Fibroblast of skin of back (primary cell): ENCODE measurements at regions not wholly inside any gene's neighbourhood (a gene's known extent, or its start where the extent isn't known, plus 50 kb on each side); places are given as distances from the start of the nearest gene placed in this dataset.
"Not testable (repeated sequence)": the region's sequence is repeated elsewhere in the genome, so short reads cannot be mapped to it uniquely, and the experiment has no call there.

Experiments
- DNase-seq: peaks from one replicate; pipeline ENCODE4 v3.0.0-alpha.2; 2013

DNA sequence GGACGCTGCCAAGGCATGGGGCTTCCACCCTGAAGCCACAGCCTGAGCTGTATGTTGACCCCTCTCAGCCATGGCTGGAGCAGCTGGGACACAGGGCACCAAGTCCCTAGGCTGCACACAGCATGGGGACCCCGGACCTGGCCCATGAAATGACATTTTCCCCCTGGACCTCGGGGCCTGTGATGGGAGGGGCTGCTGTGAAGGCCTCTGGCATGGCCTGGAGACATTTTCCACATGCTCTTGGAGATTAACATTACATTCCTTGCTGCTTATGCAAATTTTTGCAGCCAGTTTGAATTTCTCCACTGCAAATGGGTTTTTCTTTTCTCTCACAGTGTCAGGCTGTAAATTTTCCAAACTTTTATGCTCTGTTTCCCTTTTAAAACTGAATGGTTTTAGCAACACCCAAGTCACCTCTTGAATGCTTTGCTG lies 463.6 kb downstream of the ZWINT start:
- no peak for DNase-seq

DNA sequence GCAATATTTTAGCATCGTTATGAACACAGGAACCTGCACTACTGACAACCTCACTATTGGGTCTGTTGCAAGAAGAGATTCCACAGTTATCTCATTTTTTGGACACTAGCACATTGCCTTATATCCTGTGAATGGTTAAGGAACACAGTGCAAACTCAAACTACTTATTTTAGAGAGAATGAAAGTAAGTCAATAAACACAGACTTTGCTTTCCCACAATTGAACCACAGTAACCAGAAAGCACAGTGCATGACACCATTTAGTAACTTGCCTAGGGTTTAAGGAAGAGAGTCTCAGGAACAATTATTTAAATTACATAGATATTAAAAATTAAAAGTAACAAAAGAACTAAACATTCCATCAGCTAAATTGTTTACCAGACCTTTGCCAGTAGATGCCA lies 468.8 kb downstream of the ZWINT start:
- no peak for DNase-seq

DNA sequence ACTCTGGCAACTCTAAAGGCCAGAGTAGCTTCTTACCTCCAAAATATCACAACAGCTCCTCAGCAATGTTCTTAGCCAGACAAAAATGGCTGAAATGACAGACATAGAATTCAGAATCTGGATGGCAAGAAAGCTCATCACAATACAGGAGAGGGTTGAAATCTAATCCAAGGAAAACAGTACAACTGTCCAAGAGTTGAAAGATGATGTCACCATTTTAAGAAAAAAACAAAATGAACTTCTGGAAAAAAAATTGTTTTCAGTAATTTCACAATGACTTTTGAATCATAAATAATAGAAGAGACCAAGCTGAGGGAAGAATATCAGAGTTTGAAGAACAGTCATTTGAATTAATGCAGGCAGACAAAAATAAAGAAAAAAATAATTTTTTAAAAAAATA lies 479.5 kb downstream of the ZWINT start:
- DNase-seq = no peak

DNA sequence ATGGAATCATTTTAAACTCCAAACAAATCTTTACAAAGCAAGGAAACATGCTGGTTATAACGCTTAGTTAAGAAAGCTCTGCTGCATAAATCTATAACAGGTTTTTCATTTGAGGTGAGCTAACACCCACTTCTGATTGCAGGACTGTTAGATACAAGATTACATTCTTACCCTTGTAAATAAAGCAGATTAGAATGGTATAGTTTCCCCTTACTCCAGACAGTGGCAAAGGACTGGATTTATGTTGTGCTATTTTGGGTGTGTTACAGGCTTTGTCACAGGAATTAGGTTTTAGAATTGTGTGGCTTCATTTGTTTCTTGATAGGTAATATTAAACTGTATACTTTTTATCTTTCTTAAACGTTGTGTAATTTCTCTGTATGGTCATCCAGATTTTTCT lies 487.6 kb downstream of the ZWINT start:
- DNase-seq = no peak

DNA sequence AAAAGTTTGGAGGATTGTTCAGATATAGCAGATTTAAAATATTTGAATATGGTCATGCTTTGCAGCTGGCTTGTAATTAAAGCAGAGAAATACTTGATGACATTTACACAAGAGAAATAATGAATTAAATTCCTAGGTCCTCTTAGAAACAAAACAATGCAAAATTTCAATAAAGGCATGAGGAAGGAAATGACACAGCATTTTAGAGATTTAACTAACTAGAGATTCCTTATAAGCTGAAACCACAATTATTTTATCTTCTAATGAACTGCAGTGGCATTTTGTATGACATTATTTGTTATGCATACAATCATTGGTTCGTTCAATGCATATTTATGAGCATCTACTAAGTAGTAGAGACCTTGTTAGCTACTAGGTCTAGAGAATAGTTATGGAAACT lies 490.9 kb downstream of the ZWINT start:
- DNase-seq = no peak

DNA sequence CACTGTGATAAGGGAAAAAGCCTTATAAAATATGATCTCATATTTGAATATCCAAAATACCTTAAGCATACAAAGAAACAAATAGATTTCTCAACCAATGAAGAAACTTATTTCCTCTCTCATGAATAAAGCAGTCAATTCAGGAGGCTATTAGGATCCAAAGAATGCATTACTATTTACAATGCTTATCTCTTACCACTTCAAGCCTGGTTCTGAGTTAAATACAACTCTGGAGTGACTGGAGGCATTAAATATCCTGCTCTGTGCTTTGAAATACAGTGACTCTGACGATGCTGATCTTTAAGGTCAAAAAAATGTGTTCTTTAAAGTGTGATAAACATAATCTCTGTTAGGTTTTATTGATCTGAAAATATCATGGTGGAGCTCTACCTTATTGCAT lies 493.2 kb downstream of the ZWINT start:
- DNase-seq = no peak

DNA sequence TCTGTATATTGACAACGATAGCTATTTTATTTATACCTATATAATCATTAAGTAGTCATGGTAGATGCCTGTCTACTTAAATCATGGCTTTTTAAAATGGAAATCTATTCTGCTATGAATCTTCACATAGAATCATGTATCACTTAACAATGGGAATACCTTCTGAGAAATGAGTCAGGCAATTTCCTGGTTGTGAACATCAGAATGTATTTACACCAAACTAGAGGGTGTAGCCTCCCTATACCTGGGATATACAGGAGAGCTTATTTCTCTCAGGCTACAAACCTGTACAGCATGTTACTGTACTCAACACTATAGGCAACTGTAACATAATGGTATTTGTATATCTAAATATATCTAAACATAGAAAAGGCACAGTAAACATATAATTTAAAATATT lies 502.3 kb downstream of the ZWINT start:
- no peak for DNase-seq

DNA sequence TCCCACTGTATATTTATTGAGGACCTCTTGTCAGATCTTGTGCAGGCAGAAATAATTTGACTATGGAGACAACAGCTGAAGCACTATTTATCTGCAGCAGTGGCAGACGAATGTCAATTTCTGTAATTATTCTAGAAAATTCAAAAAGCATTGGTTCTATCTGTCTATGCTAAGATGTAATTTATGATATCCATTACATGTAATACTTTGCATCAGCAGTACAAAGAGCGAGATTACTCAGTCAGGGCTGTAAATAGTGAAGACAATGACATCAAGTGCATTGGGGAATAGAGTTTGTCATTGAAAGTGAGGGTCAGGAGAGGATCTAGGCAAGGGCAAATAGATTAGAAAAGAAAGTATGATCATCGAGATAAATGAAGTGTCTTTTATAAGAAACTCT lies 508.2 kb downstream of the ZWINT start:
- no peak for DNase-seq

DNA sequence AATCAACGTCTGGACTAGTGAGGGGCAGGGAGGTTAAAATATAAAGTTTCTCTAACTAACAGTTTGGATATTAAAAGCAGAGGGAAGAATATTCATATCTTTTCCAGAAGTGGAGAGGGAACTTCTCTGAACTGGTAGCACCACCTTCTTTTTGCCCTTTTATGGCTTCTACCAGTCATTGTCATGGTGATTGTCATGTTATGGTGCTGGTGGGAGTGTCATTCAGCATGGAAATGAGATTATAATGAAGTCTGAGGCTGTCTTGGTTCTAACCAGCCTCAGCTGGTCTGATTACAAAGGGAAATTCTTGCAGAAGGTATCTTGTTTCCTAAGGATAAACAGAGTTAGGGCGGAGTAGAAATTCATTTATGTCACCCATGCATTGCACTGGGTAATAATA lies 523.8 kb downstream of the ZWINT start:
- no peak for DNase-seq

DNA sequence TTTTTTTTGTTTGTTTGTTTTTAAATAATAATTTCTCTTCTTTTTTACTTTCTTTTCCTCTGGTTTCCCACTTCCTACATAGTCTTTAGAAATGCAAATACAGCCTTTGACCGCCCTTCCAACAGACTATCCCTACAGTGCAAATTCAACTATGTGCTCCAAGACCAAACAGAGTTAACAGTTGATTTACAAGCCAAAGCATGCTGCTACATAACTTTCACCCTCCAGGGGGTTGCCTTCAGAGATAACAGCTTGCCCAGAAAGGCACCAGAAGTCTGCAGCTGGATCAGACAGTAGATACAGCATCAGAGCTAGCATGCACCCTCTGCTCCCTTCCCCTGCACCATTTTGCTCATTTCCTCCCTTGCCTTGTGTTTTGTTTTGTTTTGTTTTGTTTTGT lies 539.0 kb downstream of the ZWINT start:
- DNase-seq = no peak

DNA sequence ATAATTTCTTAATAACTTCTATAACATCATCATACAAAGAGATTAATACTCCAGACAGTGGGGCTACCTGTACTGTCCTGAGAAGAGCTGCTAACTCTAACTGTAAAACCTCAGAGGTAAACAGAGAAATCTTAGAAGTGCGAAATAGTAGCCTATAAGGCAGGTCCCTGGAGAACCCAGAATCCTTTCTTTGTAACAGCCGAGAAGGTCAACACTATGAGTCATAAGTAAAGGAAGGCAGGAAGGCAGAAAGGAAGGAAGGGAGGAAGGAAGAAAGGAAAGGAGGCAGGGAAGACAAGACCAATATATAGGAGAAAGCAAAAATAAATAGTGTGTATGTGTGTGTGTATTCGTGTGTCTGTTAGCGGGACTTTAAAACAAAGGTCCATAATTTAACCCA lies 540.6 kb downstream of the ZWINT start:
- DNase-seq = no peak

DNA sequence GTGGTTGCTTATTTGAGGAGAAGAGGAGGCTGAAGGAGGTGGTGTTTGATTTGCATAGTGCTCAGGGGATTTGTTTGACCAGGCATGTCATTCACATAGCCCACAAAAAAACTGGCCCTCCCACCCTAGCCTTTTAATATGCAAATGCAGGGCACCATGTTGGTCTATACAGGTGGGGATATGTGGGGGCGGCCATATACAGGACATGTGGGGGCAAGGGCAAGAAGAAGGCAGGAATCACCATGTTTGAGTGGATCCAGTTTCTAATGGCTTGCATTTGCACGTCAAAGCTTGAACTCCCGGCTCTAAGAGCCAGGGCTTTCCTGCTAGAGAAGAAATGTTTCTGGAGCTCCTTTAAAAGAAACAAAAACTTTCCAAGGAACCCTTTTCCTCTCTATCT lies 541.0 kb downstream of the ZWINT start:
- DNase-seq = no peak

DNA sequence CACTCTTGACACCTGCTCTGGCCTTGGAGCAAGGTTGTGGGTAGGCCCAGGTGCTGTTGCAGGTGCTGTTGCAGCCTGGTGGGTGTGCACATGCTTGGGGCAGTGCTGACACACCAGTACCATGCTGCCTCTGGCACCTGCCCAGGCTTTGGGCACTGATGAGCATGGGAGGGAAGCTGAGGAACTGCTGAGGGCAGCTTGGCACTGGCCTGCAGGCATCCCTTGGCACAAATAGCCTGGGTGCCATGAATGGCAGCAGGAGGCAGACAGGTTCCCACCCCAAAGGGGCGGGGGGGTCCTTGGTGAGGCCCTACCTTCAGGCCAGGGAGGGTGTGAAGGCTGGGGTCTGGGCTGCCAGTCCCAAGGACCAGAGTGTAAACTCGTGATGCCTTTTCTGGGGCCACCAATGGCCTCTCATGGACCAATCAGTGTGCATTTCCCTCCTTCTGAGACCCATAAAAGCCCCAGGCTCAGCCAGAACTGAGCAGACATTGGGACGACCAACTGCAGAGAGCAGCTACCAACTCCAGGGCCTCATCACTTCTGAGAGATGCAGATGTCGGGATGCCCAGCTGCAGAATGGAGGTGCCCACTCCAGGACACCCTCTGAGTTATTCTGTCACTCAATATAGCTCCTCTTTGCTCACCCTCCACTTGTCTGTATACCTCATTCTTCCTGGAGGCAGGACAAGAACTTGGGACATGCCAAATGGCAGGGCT lies 547.4 kb downstream of the ZWINT start:
- no peak for DNase-seq

DNA sequence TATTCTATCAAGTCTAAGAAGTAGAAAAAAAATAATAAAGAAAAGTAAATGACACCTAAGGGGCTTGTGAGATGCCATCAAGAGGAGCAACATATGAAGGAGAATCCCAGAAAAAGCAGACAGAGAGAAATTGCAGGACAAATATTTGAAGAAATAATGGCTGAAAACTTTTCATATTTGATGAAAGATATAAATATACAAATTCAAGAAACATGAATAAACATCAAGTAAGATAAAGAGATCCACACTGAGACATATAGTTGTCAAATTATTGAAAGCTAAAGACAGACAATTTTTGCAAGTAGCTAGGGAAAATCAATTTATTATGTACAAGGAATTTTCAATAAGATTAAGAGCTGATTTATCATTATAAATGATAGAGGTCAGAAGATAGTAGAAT lies 558.0 kb downstream of the ZWINT start:
- no peak for DNase-seq

DNA sequence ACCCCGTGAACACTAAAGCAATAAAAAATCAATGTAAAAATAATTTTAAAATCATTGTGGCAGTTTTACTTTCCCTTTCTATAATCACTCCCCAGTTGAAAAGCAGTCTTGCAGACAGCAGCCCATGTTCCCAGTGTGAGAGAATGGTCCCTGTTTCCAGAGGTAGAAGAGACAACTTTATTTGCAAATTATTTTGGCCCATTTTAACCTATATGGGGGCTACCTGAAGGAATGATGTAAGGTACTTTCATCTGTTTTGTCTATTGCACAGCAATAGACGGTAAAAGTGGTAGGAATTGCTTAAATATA lies 559.8 kb downstream of the ZWINT start:
- DNase-seq = no peak

DNA sequence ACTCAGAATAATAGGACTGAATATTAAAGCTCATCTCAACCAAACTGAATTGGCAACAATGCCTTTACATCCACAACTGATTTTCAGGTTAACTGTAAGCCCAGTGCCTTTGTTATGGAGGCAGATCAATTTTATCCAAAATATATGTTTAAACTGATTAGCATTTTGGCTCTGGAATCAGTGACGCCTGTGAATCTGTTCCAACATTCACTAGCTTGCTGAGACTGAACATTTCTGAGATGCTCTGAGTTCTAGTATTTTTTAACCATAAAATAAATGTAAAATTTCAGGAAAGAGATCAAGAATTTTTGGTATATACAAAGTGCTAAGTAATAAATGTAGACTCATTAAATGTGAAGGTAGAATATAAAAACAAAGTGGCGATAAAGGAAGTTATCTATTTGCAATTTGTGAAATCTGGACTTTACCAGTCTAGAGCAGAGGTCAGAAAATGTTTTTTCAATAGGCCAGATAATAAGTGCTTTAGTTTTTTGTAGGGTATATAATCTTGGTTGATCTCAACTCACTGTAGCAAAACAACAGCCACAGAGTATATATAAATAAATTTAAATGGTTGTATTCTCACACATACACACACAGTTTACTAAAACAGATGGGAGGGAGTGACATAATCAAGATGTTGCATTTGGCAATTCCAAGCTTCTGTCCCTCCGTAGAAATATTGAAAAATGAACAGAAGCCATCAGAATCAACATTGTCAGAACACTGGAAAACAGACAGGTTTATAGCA lies 560.3 kb downstream of the ZWINT start:
- DNase-seq = no peak

DNA sequence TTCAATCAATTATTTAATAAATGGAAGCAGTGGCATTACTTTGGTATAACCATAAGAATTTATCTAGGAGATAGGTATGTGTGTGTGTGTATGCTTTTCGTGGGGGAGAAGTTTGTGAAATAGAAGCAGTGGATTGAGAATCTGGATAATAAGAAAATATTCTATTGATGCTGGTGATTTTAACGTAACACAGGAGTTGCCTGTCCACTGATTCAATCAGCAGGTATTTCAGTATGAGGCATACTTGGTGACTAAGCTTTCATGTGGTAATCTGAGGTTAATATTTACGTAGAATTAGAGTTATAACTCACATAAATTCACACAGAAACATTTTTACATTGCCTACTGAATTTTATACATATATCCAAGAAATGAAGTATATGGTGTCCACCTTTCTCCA lies 568.0 kb downstream of the ZWINT start:
- no peak for DNase-seq

DNA sequence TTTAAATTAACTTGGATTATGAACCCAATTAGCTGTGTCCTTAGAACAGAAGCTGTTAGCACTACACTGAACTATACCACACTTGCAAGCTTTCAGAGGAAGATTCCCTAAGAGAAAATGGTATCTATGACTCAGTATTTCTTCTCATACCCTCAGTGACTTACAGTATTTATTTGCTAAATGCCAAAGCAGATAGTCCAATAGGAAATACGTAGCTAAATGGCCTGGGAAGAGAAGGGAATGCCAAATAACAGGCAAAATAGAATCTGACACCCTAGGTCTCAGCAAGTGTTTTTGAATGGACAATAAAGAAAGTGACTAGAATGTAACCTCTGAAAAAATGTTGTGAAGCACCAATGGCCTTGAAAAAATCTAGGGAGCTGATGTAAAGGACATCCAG lies 570.8 kb downstream of the ZWINT start:
- not testable (repeated sequence) for DNase-seq

DNA sequence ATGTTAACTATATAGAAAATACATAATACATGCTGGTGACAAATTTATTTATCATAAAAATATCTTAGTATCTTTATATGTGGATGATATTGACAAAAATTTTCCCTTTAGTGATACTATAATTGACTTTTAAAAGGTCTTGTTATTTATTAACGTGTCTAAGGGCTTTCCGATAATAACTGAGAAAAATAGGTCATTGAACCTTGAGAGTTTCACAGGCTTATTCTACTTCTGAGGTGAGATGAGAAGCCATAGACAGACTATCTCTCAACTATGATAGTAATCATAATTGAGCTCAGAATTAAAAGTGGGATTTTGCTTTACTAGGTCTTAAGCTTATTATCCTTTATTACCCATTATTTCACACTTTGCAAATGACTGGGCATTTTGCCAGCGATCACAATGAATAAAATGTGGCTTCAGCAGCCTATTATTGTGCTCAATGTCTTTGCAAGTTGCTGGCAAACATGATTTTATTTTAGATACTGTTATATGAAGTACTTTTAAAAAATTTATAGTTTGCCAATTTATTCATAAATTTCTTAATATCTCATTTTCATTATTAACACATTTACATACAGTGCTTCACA lies 574.5 kb downstream of the ZWINT start:
- DNase-seq = no peak

DNA sequence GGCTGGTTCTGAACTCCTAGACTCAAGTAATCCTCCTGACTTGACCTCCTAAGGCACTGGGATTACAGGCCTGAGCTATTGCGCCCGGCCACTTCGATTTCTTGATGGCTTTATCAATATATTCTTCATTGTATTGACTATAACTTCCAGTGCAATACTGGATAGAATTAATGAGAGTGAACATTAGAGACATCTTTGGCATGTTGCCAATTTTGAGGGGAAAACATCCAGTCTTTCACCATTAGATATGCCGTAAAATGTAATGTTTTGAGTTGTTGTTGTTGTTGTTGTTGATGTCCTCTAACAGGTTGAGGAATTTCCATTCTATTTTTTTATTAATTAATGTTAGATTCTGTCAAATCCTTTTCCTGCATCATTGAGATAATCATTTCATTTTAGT lies 578.9 kb downstream of the ZWINT start:
- DNase-seq = no peak

DNA sequence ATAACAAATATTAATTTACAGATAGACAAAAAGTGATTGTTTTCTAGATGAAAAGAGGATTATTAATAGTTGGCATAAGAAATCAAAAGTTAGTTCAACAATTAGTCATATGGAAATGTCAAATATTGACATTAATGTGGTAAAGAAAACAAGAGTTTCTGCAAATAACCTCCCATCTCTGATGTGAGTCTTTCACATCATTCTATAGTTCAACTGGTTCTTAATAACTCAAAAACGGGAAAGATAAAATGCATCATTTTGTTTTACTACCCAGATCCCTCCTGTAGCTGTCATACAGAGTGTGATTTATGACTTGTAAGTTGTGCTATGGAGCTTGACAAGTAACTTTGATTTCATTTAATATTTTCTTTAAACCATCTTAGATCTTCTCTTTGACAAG lies 594.8 kb downstream of the ZWINT start:
- DNase-seq = no peak

DNA sequence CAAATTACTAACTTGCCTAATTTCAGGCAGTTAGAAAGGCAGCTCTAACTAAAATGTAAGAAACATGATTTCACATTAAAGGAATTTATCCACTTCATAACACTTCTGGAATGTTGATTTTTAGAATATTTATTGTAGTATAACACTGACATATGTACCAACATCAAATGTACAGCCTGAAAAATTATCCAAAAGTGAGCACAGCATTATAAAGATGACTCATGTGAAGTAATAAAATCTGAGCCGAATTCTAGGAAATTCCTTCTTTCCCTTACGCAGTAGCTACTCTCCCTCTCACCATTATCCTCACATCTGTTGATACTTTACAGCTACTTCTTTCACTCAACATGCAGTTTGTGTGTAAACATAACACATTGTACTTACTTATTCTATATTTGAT lies 610.6 kb downstream of the ZWINT start:
- peak; percentile 5 for DNase-seq

DNA sequence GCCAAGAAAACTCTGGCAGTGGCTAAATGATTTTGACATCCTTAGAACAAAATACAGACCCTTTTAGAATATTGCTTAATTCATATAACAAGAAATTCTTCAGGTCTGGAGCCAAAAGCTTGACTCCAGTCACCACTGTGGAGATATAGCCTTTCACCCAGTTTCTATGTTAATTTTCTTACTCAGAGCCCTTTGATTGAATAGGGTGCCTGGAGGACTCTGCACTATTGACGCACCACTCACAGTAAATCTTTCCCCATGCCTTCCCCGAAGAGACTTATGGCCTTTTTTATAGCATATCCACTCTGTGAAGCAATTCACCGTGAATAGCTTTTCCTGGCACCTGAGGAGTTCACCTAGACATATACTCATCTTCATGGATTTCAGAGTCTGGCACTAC lies 613.8 kb downstream of the ZWINT start:
- DNase-seq = no peak

DNA sequence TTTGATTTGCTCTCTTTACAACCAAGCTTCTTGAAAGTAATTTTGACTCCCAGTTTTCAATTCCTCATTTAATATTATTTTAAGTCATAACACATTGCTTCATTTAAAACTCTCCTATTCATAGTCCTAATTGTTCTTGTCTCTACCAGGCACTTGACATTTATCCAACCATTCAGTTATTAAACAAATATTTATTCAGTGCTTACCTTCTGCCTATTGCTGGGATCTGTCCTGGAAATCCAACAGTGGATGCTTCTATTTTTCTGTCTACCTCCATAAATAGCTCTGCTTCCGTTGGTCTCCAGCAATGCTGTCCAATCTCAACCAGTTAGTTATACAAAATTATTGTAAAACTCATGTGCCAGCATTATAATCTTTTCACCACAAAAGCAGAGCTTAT lies 615.1 kb downstream of the ZWINT start:
- DNase-seq = no peak
